Right cardiac atrium (tissue), 5 donors: ENCODE measurements at regions not wholly inside any gene's neighbourhood (a gene's known extent, or its start where the extent isn't known, plus 50 kb on each side); places are given as distances from the start of the nearest gene placed in this dataset.
A peak's percentile ranks its signal among the peaks of the same experiment; 100 is the strongest.

ENCODE experiments used
- ATAC-seq, 2 donors: fragments of 200-7000 bp; cut with Tn5 transposase; one replicate each; pipeline versions ENCODE4 v1.8.0 to v1.9.1; 2020; ENCODE audit warnings: moderate library complexity in 2 of 2, mild to moderate bottlenecking in 1 of 2
- DNase-seq, 3 donors: peaks; one replicate each; pipeline ENCODE4 v3.0.0-alpha.2; 2020
- H3K27ac ChIP-seq: one replicate; pipeline ENCODE4 v1.5.1; 2013; ENCODE audit warnings: mild to moderate bottlenecking, low read length, control low read depth, moderate library complexity
- H3K27me3 ChIP-seq: one replicate; pipeline ENCODE4 v1.6.1; 2013; ENCODE audit not compliant: control insufficient read depth, insufficient read depth
- H3K4me1 ChIP-seq: one replicate; pipeline ENCODE4 v1.6.1; 2013; ENCODE audit warnings: low read length; ENCODE audit not compliant: control insufficient read depth, insufficient read depth
- H3K4me3 ChIP-seq: one replicate; pipeline ENCODE4 v1.5.1; 2013; ENCODE audit warnings: low read length, control low read depth
- H3K9me3 ChIP-seq: one replicate; pipeline ENCODE4 v1.6.1; 2013; ENCODE audit warnings: low read length; ENCODE audit not compliant: control insufficient read depth
- WGBS: extraction: QIAGEN DNeasy Blood & Tissue Kit; methylation state at CpG from one replicate; pipeline ENCODE4 v1.1.7; 2013; 5-methylcytosine and 5-hydroxymethylcytosine counted together
- intact Hi-C, 4 donors: fragments of 100-400 bp; cut with DNase I; formaldehyde crosslinking; loops; one replicate each; pipeline versions ENCODE4 v1.11.0 to v1.14.0; 2022 to 2023
- donor health status: healthy with polysubstance abuse.
- donor health status: DM: no; HTN: yes; CAD: no.
- donor health status: DM: no; HTN: no; CAD: no.
- donor health status: DM: no; HTN: yes; CAD: no; lungs with severe emphysema.
- donor health status: DM: yes; HTN: yes; CAD: no.

- Histone ChIP-seq H3K27me3 (no peaks in the 10 kb centered on the region), H3K27ac (no peak overlapping the region), H3K9me3 (no peaks in the 10 kb centered on the region), H3K4me1 (no peaks in the 10 kb centered on the region), H3K4me3 (no peak overlapping the region)
- WGBS: 88% methylated on average over 24 of the region's 24 CpGs
- DNase-seq (no peak), ATAC-seq (no peak)
- intact Hi-C loops: no loop called here
Observed at GRCh38 chr18:78514910-78515670, 464.5 kb upstream of the SALL3 start.

- intact Hi-C loops: no loop called here
- Histone ChIP-seq H3K4me3 (no peak overlapping the region), H3K27me3 (no peaks in the 10 kb centered on the region), H3K27ac (no peak overlapping the region), H3K4me1 (no peaks in the 10 kb centered on the region), H3K9me3 (no peaks in the 10 kb centered on the region)
- 93% methylated on average over 22 of the region's 22 CpGs for WGBS
- DNase-seq: no peak
- ATAC-seq: no peak
Observed at GRCh38 chr18:78517328-78517727, 462.3 kb upstream of the SALL3 start.

DNA sequence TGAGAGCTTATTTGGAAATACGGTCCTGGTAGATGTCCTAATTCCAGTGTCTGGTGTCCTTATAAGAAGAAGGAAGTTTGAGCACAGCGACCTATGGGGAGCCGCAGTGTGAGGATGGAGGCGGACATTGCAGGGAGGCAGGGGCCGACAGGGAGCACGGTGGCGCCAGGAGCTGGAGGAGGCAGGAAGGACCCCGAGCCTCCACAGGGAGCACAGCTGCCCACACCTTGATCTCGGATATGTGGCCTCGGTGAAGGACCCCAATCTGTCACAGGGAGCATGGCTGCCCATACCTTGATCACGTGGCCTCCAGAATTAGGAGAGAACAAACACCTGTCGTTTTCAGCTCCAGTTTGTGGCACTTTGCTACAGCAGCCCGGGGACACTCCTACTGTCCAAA lies 461.6 kb upstream of the SALL3 start:
- H3K27me3 ChIP-seq: no peaks in the 10 kb centered on the region
- H3K4me3 ChIP-seq: no peak overlapping the region
- DNase-seq: no peak
- 77% methylated on average over 13 of the region's 13 CpGs for WGBS
- H3K4me1 ChIP-seq: no peaks in the 10 kb centered on the region
- no peak overlapping the region for H3K27ac ChIP-seq
- no peak for ATAC-seq
- no peaks in the 10 kb centered on the region for H3K9me3 ChIP-seq
- intact Hi-C loops: no loop called here

DNA sequence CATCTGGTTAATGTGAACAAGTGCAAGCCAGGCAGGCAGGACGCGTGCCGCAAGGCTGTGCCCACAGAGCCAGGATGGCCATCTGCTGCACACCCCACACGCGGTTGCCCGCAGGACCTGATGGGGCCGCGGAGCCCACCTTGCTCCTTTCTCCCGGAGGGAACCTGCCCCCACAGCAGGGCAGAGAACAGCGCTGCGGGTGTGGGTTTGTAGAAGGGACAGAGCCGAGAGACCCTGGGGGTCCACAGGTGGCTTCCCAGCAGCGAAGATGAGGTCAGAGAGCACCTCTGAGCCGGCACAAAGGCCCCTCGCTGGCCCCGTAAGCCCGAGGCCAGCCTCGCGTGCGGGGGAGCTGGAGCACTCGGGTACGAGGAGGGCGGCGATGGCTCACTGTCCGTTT lies 460.8 kb upstream of the SALL3 start:
- Histone ChIP-seq H3K9me3 (no peaks in the 10 kb centered on the region), H3K27me3 (no peaks in the 10 kb centered on the region), H3K4me3 (no peak overlapping the region), H3K4me1 (no peaks in the 10 kb centered on the region), H3K27ac (no peak overlapping the region)
- WGBS: 89% methylated on average over 25 of the region's 25 CpGs
- DNase-seq (no peak), ATAC-seq (no peak)
- intact Hi-C loops: no loop called here

DNA sequence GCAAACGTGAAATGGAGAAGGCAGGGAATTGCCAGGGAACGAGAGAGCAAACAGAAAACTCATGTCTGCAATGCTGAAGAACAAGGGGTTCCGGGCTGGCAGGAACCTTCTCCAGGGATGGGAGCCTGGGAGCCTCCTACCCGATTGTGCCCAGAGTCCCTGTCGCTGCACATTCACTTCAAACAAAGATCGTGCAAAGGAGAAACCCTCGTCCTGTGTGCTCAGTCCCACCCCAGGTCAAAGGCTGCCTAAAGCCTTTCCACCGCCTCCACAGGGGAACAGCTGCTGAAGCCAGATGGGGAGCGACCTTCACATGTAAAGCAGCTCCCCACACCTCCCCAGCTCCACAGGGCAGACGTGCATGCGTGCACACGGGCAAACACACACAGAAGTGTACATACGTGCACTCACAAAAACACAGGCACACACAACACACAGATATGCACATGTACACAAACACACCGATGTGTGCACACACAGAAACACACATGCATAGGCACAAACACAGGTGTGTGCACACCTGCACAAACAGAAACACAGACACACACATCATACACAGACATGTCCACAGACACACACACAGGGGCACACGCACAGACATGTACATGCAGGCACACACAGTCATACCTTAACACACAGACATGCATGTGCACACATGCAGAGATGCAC lies 460.1 kb upstream of the SALL3 start:
- H3K27me3 ChIP-seq: no peaks in the 10 kb centered on the region

DNA sequence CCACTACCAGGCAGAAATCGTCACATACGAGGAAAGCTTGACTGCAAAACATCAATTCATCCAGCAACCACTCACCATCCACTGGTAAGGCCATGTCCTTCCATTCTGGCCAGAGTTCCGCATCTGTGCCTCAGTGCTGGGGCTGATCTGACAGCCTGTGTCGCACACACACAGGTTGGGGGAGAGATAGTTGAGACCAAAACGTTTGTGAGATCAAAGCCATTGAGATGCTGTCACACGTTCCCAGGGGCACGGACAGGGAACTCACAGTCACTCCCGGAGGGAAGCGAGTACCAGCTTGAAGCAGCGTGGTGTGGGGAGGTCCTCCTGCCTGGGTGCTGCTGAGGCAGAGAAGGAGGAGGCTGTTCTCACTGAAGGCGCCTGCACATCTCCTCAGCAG lies 458.5 kb upstream of the SALL3 start:
- Histone ChIP-seq H3K4me3 (no peak overlapping the region), H3K9me3 (no peaks in the 10 kb centered on the region), H3K4me1 (peaks cover 3% of the 10 kb centered on the region), H3K27ac (no peak overlapping the region), H3K27me3 (no peaks in the 10 kb centered on the region)
- intact Hi-C loops: no loop called here
- DNase-seq (no peak), ATAC-seq (no peak)
- WGBS: 77% methylated on average over 11 of the region's 11 CpGs

More for the DNA sequence above, 460.1 kb upstream of the SALL3 start:
- Histone ChIP-seq H3K9me3 (no peaks in the 10 kb centered on the region), H3K4me3 (no peak overlapping the region), H3K27ac (no peak overlapping the region), H3K4me1 (no peaks in the 10 kb centered on the region)
- no peak for ATAC-seq
- no peak for DNase-seq
- 83% methylated on average over 15 of the region's 15 CpGs for WGBS
- intact Hi-C loops: no loop called here

- intact Hi-C loops: no loop called here
- WGBS: 90% methylated on average over 8 of the region's 8 CpGs
- no peak overlapping the region for H3K27ac ChIP-seq
Observed at GRCh38 chr18:78521744-78522143, 457.9 kb upstream of the SALL3 start.

DNA sequence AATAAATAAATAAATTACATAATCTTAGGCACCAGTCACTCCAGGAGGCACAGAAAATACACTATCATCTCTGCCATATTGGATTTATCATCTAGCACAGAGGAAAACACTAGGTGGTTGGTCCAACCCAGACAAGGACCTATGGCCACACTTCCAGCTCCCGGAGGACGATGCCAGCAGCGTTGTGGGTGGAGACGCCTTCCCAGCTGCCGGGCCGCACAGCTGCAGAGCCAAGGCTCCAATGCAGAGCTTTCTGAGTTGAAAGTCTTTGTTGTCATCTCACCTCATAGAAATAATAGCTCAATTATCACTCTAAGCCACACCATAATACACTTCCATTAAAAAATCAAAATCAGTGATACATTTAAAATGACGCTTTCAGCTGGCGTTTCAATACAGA lies 457.1 kb upstream of the SALL3 start:
- Histone ChIP-seq H3K27ac (no peak overlapping the region), H3K9me3 (no peaks in the 10 kb centered on the region), H3K27me3 (no peaks in the 10 kb centered on the region), H3K4me3 (no peak overlapping the region), H3K4me1 (peaks cover 3% of the 10 kb centered on the region)
- DNase-seq (no peak), ATAC-seq (no peak)
- WGBS: 94% methylated on average over 8 of the region's 8 CpGs
- intact Hi-C loops: no loop called here

More at GRCh38 chr18:78521744-78522143, 457.9 kb upstream of the SALL3 start:
- Histone ChIP-seq H3K9me3 (no peaks in the 10 kb centered on the region), H3K4me3 (no peak overlapping the region), H3K27me3 (no peaks in the 10 kb centered on the region), H3K4me1 (peaks cover 3% of the 10 kb centered on the region)
- ATAC-seq (no peak), DNase-seq (no peak)

GRCh38 chr18:78523850-78524249 lies 455.8 kb upstream of the SALL3 start:
- H3K4me1 ChIP-seq: peaks cover 3% of the 10 kb centered on the region
- H3K27ac ChIP-seq: no peak overlapping the region
- peak in 1 of 3 donors; percentile 21 for DNase-seq
- ATAC-seq: no peak
- 88% methylated on average over 12 of the region's 12 CpGs for WGBS
- no peaks in the 10 kb centered on the region for H3K27me3 ChIP-seq
- H3K4me3 ChIP-seq: no peak overlapping the region
- H3K9me3 ChIP-seq: no peaks in the 10 kb centered on the region
- intact Hi-C loops: no loop called here

- no peaks in the 10 kb centered on the region for H3K27me3 ChIP-seq
- intact Hi-C loops: no loop called here
- H3K27ac ChIP-seq: no peak overlapping the region
- peaks cover 3% of the 10 kb centered on the region for H3K4me1 ChIP-seq
- ATAC-seq: no peak
- DNase-seq: no peak
- H3K4me3 ChIP-seq: no peak overlapping the region
- WGBS: 50% methylated on average over 11 of the region's 11 CpGs
- no peaks in the 10 kb centered on the region for H3K9me3 ChIP-seq
Observed at GRCh38 chr18:78525366-78526111, 454.1 kb upstream of the SALL3 start.

GRCh38 chr18:78526275-78526674 lies 453.3 kb upstream of the SALL3 start:
- H3K9me3 ChIP-seq: no peaks in the 10 kb centered on the region
- H3K27me3 ChIP-seq: no peaks in the 10 kb centered on the region
- DNase-seq (no peak), ATAC-seq (no peak)
- H3K4me3 ChIP-seq: no peak overlapping the region
- no peak overlapping the region for H3K27ac ChIP-seq
- intact Hi-C loops: no loop called here
- WGBS: 40% methylated on average over 10 of the region's 10 CpGs
- peaks cover 3% of the 10 kb centered on the region for H3K4me1 ChIP-seq
